ENCODE measurements at regions not wholly inside any gene's neighbourhood (a gene's known extent, or its start where the extent isn't known, plus 50 kb on each side); places are given as distances from the start of the nearest gene placed in this dataset.

- ChIA-PET POLR2A (no interaction called here), CTCF (no interaction called here)
- TF ChIP-seq CTCF (IDR thresholded peaks at IDR 0.05) (no peak), EZH2 (IDR thresholded peaks at IDR 0.05; ENCODE audit: borderline replicate concordance, insufficient read depth, low read depth, low read length, poor library complexity, severe bottlenecking) (no peak)
- Mint-ChIP-seq H3K27ac (no peak overlapping the region), H3K4me1 (no peaks in the 10 kb centered on the region), H3K27me3 (no peaks in the 10 kb centered on the region), H3K9me3 (ENCODE audit: insufficient read depth) (peaks cover 4% of the 10 kb centered on the region), H3K4me3 (no peak overlapping the region)
- Histone ChIP-seq H3K27me3 (replicated peaks in 1 of 4; ENCODE audit: control extremely low read depth in 1 of 4, control insufficient read depth in 3 of 4, insufficient read depth in 4 of 4, low read length in 3 of 4) (no peaks in the 10 kb centered on the region), H4K20me1 (ENCODE audit: control insufficient read depth, insufficient read depth, low read length, poor library complexity, severe bottlenecking) (no peaks in the 10 kb centered on the region), H3K4me2 (replicated peaks; ENCODE audit: low read depth, low read length, poor library complexity, severe bottlenecking) (no peak overlapping the region), H3K27ac (ENCODE audit: low read length in 2 of 2) (no peak overlapping the region), H3K79me2 (ENCODE audit: control insufficient read depth, insufficient read depth, low read length) (no peaks in the 10 kb centered on the region), H3K9ac (ENCODE audit: low read length) (no peak overlapping the region), H2AFZ (ENCODE audit: insufficient read depth, low read depth, low read length, poor library complexity, severe bottlenecking) (no peak overlapping the region), H3K9me3 (ENCODE audit: control extremely low read depth in 1 of 3, control insufficient read depth in 2 of 3, insufficient read depth in 1 of 3, low read length in 2 of 3) (peaks cover 0 to 3% (median 1%) of the 10 kb centered on the region in 3 donors), H3K4me3 (ENCODE audit: control extremely low read depth in 1 of 5, extremely low read depth in 1 of 5, insufficient read depth in 1 of 5, low read depth in 2 of 5, low read length in 4 of 5) (no peak overlapping the region), H3K4me1 (ENCODE audit: control insufficient read depth in 2 of 2, insufficient read depth in 2 of 2, low read length in 2 of 2) (no peaks in the 10 kb centered on the region), H3K36me3 (replicated peaks in 1 of 2; ENCODE audit: control extremely low read depth in 1 of 2, control insufficient read depth in 1 of 2, extremely low read depth in 1 of 2, insufficient read depth in 2 of 2, low read length in 1 of 2) (no peaks in the 10 kb centered on the region)
- 94% methylated on average over 2 of the region's 4 CpGs for WGBS (ENCODE audit: insufficient coverage)
- ATAC-seq (ENCODE audit: low read depth) = no peak
- DNase-seq = no peak
- intact Hi-C loops (cut with micrococcal nuclease) = no loop called here
Measured at GRCh38 chr10:111875725-111876124, 307.8 kb downstream of the GPAM start.

- no peaks in the 10 kb centered on the region for H3K27me3 Mint-ChIP-seq
Measured at GRCh38 chr10:111877258-111877657, 306.3 kb downstream of the GPAM start.

More at GRCh38 chr10:111877258-111877657, 306.3 kb downstream of the GPAM start:
- DNase-seq (no peak), ATAC-seq (ENCODE audit: low read depth) (no peak)
- H3K9me3 Mint-ChIP-seq (ENCODE audit: insufficient read depth) = peaks cover 4% of the 10 kb centered on the region
- Histone ChIP-seq H4K20me1 (ENCODE audit: control insufficient read depth, insufficient read depth, low read length, poor library complexity, severe bottlenecking) (no peaks in the 10 kb centered on the region), H3K27me3 (replicated peaks in 1 of 4; ENCODE audit: control extremely low read depth in 1 of 4, control insufficient read depth in 3 of 4, insufficient read depth in 4 of 4, low read length in 3 of 4) (no peaks in the 10 kb centered on the region), H3K36me3 (replicated peaks in 1 of 2; ENCODE audit: control extremely low read depth in 1 of 2, control insufficient read depth in 1 of 2, extremely low read depth in 1 of 2, insufficient read depth in 2 of 2, low read length in 1 of 2) (no peaks in the 10 kb centered on the region), H3K4me3 (ENCODE audit: control extremely low read depth in 1 of 5, extremely low read depth in 1 of 5, insufficient read depth in 1 of 5, low read depth in 2 of 5, low read length in 4 of 5) (no peak overlapping the region), H3K9ac (ENCODE audit: low read length) (no peak overlapping the region), H2AFZ (ENCODE audit: insufficient read depth, low read depth, low read length, poor library complexity, severe bottlenecking) (no peak overlapping the region), H3K4me2 (replicated peaks; ENCODE audit: low read depth, low read length, poor library complexity, severe bottlenecking) (no peak overlapping the region), H3K4me1 (ENCODE audit: control insufficient read depth in 2 of 2, insufficient read depth in 2 of 2, low read length in 2 of 2) (no peaks in the 10 kb centered on the region), H3K27ac (ENCODE audit: low read length in 2 of 2) (no peak overlapping the region), H3K79me2 (ENCODE audit: control insufficient read depth, insufficient read depth, low read length) (no peaks in the 10 kb centered on the region), H3K9me3 (ENCODE audit: control extremely low read depth in 1 of 3, control insufficient read depth in 2 of 3, insufficient read depth in 1 of 3, low read length in 2 of 3) (peaks cover 0 to 3% (median 1%) of the 10 kb centered on the region in 3 donors)
- ChIA-PET POLR2A (no interaction called here), CTCF (no interaction called here)
- 33% methylated on average over 1 of the region's 3 CpGs for WGBS (ENCODE audit: insufficient coverage)
- no peak overlapping the region for H3K27ac Mint-ChIP-seq
- no peak for TF ChIP-seq CTCF (IDR thresholded peaks at IDR 0.05)
- TF ChIP-seq EZH2 (IDR thresholded peaks at IDR 0.05; ENCODE audit: borderline replicate concordance, insufficient read depth, low read depth, low read length, poor library complexity, severe bottlenecking) = no peak
- no peak overlapping the region for H3K4me3 Mint-ChIP-seq
- intact Hi-C loops (cut with micrococcal nuclease) = no loop called here
- H3K4me1 Mint-ChIP-seq = no peaks in the 10 kb centered on the region
